HCEC 1CT (cell line): ENCODE measurements at regions not wholly inside any gene's neighbourhood (a gene's known extent, or its start where the extent isn't known, plus 50 kb on each side); places are given as distances from the start of the nearest gene placed in this dataset.

Experiments used
- DNase-seq: peaks from one replicate; pipeline ENCODE4 v3.0.0-alpha.2; 2017

GRCh38 chr2:22282220-22282619, 1102.8 kb upstream of the KLHL29 start:
- DNase-seq, result no peak

GRCh38 chr2:22282916-22283315, 1102.1 kb upstream of the KLHL29 start:
- DNase-seq, result no peak

- no peak for DNase-seq
These were observed 1101.5 kb upstream of the KLHL29 start for GRCh38 chr2:22283436-22283835.

GRCh38 chr2:22290302-22290701, 1094.7 kb upstream of the KLHL29 start:
- no peak for DNase-seq

- DNase-seq, result no peak
These were observed 1094.0 kb upstream of the KLHL29 start for GRCh38 chr2:22290909-22291473.

GRCh38 chr2:22301228-22301627, 1083.8 kb upstream of the KLHL29 start:
- no peak for DNase-seq

GRCh38 chr2:22326250-22326649, 1058.7 kb upstream of the KLHL29 start:
- no peak for DNase-seq

- no peak for DNase-seq
These were observed 1055.5 kb upstream of the KLHL29 start for GRCh38 chr2:22329211-22330154.

GRCh38 chr2:22336414-22336813, 1048.6 kb upstream of the KLHL29 start:
- no peak for DNase-seq

- no peak for DNase-seq
These were observed 1044.3 kb upstream of the KLHL29 start for GRCh38 chr2:22340716-22341115.

- no peak for DNase-seq
These were observed 1037.7 kb upstream of the KLHL29 start for GRCh38 chr2:22347306-22347705.

GRCh38 chr2:22350621-22351020, 1034.4 kb upstream of the KLHL29 start:
- no peak for DNase-seq

GRCh38 chr2:22355816-22356433, 1029.1 kb upstream of the KLHL29 start:
- no peak for DNase-seq

- DNase-seq, result no peak
These were observed 1025.8 kb upstream of the KLHL29 start for GRCh38 chr2:22359071-22359672.

GRCh38 chr2:22360735-22361374, 1024.1 kb upstream of the KLHL29 start:
- no peak for DNase-seq

- DNase-seq, result no peak
These were observed 1023.4 kb upstream of the KLHL29 start for GRCh38 chr2:22361571-22361970.

- no peak for DNase-seq
These were observed 1009.9 kb upstream of the KLHL29 start for GRCh38 chr2:22375096-22375495.

GRCh38 chr2:22377268-22377667, 1007.7 kb upstream of the KLHL29 start:
- DNase-seq, result no peak

GRCh38 chr2:22382479-22383169, 1002.4 kb upstream of the KLHL29 start:
- no peak for DNase-seq

- no peak for DNase-seq
These were observed 987.1 kb upstream of the KLHL29 start for GRCh38 chr2:22397847-22398246.

GRCh38 chr2:22403748-22404147, 981.2 kb upstream of the KLHL29 start:
- DNase-seq, result no peak

GRCh38 chr2:22406625-22407024, 978.4 kb upstream of the KLHL29 start:
- no peak for DNase-seq
